HepG2 (cell line): ENCODE measurements at regions not wholly inside any gene's neighbourhood (a gene's known extent, or its start where the extent isn't known, plus 50 kb on each side); places are given as distances from the start of the nearest gene placed in this dataset.
"Not testable (repeated sequence)": the region's sequence is repeated elsewhere in the genome, so short reads cannot be mapped to it uniquely, and the experiment has no call there.

Experiments used
- ATAC-seq: fragments of 200-7000 bp; cut with Tn5 transposase; 3 replicates; pipeline ENCODE4 v1.9.1; 2020; ENCODE audit warnings: mild to moderate bottlenecking, moderate library complexity
- BruUV-seq: library from RNA; stranded (reverse); fragments of 400-500 nt; replicated peaks from 2 replicates; lab custom pipeline; 2021; lab: Mats Ljungman, UMichigan
- CTCF ChIA-PET: fragments of 300-600 bp; formaldehyde crosslinking; extraction: SDS; loops from one replicate; lab custom pipeline; 2021; ENCODE audit warnings: low total read pairs, inconsistent platforms, low intra/inter-chr PET ratio; lab: Yijun Ruan, JAX
- POLR2A ChIA-PET: fragments of 350-600 bp; sonication (Branson Sonifier 250); formaldehyde crosslinking; loops from one replicate; lab custom pipeline; 2020; ENCODE audit warnings: antibody characterized with exemption, inconsistent platforms; lab: Yijun Ruan, JAX
- DNase-seq: peaks from one replicate; pipeline ENCODE4 v3.0.0-alpha.2; 2015; ENCODE audit warnings: low spot score
- FAIRE-seq: peaks from 3 replicates; lab custom pipeline; 2011; peaks lifted over from hg19 to GRCh38; lab: Jason Lieb, UNC
- H2AFZ ChIP-seq: one replicate; pipeline ENCODE4 v1.6.1; 2011; ENCODE audit warnings: low read length, inconsistent platforms
- H3K27ac ChIP-seq: fragments of 300-600 bp; 3 replicates; pipeline ENCODE4 v1.8.0; 2011; ENCODE audit warnings: mixed run types, mild to moderate bottlenecking, mixed read lengths, low read length, inconsistent platforms; ENCODE audit not compliant: insufficient read depth; ENCODE audit errors: extremely low read length
- H3K27me3 ChIP-seq, 2 experiments: fragments of 200-600 bp in 1 of 2; 2 replicates in 1 of 2; 3 replicates in 1 of 2; pipeline versions ENCODE4 v1.6.0 to v1.8.0; 2011; ENCODE audit warnings: low read length in 2 of 2, mild to moderate bottlenecking in 2 of 2, moderate library complexity in 2 of 2, inconsistent platforms in 1 of 2; ENCODE audit not compliant: insufficient read depth in 2 of 2, control insufficient read depth in 1 of 2
- H3K36me3 ChIP-seq, 2 experiments: fragments of 200-600 bp in 1 of 2; replicated peaks in 1 of 2; 2 replicates in 1 of 2; 3 replicates in 1 of 2; pipeline versions ENCODE4 v1.5.1 to v1.8.0; 2011; ENCODE audit warnings: low read length in 2 of 2, inconsistent platforms in 1 of 2; ENCODE audit not compliant: insufficient read depth in 2 of 2, control insufficient read depth in 1 of 2
- H3K4me1 ChIP-seq: 2 replicates; pipeline ENCODE4 v1.5.1; 2012; ENCODE audit warnings: low read length, inconsistent platforms; ENCODE audit not compliant: insufficient read depth
- H3K4me2 ChIP-seq: 2 replicates; pipeline ENCODE4 v1.6.0; 2011; ENCODE audit warnings: low read depth, low read length, inconsistent platforms
- H3K4me3 ChIP-seq, 3 experiments: fragments of 200-600 bp in 1 of 3; sonication (generic), shearing (Covaris generic) in 1 of 3; replicated peaks in 1 of 3; 2 replicates each; pipeline ENCODE4 v1.5.1; 2011 to 2016; ENCODE audit warnings: low read length in 3 of 3, inconsistent platforms in 2 of 3, low read depth in 2 of 3, mild to moderate bottlenecking in 2 of 3, control low read depth in 1 of 3, mixed read lengths in 1 of 3; ENCODE audit not compliant: insufficient read depth in 1 of 3
- H3K79me2 ChIP-seq: one replicate; pipeline ENCODE4 v1.6.1; 2011; ENCODE audit warnings: low read length, inconsistent platforms; ENCODE audit not compliant: insufficient read depth
- H3K9ac ChIP-seq: 2 replicates; pipeline ENCODE4 v1.6.0; 2011; ENCODE audit warnings: mild to moderate bottlenecking, low read depth, low read length, inconsistent platforms; ENCODE audit not compliant: insufficient read depth
- H3K9me3 ChIP-seq: 2 replicates; pipeline ENCODE4 v1.5.1; 2012; ENCODE audit warnings: mild to moderate bottlenecking, low read length
- H4K20me1 ChIP-seq: 2 replicates; pipeline ENCODE4 v1.6.0; 2011; ENCODE audit warnings: inconsistent platforms, mild to moderate bottlenecking, low read length, moderate library complexity; ENCODE audit not compliant: insufficient read depth
- HOXD1 ChIP-seq: sonication (generic); formaldehyde crosslinking; IDR thresholded peaks from 2 replicates; pipeline ENCODE4 v1.5.0; 2020; ENCODE audit warnings: missing genetic modification reagents
- IKZF5 ChIP-seq: IDR thresholded peaks from 2 replicates; pipeline ENCODE4 v1.6.1; 2018; ENCODE audit warnings: missing genetic modification reagents, mild to moderate bottlenecking, missing compliant biosample characterization
- KDM2A ChIP-seq: sonication (generic); formaldehyde crosslinking; IDR thresholded peaks from 2 replicates; pipeline ENCODE4 v1.4.0; 2020; ENCODE audit warnings: low read depth, missing genetic modification reagents, borderline replicate concordance
- NCOR1 ChIP-seq: fragments of 200-600 bp; sonication (generic); IDR thresholded peaks from 2 replicates; pipeline ENCODE4 v1.7.0; 2017; ENCODE audit warnings: antibody characterized with exemption, low read length, borderline replicate concordance
- RNF219 ChIP-seq: sonication (generic); formaldehyde crosslinking; IDR thresholded peaks from 2 replicates; pipeline ENCODE4 v1.5.0; 2020; ENCODE audit warnings: mild to moderate bottlenecking, missing genetic modification reagents
- ZBTB21 ChIP-seq: sonication (generic); formaldehyde crosslinking; IDR thresholded peaks from 2 replicates; pipeline ENCODE4 v1.4.0; 2020; ENCODE audit warnings: missing genetic modification reagents
- WGBS: methylation state at CpG from one replicate; pipeline ENCODE4 v1.1.6; 2017; ENCODE audit warnings: low lambda C conversion rate; 5-methylcytosine and 5-hydroxymethylcytosine counted together
- in situ Hi-C: cut with HindIII; loops from 2 replicates; pipeline ENCODE4 v1.10.0; 2017; ENCODE audit warnings: low pct_unique_long_range_greater_than_20kb; ENCODE audit not compliant: extremely low pct_ligation_motif_present
- intact Hi-C: fragments of 100-400 bp; cut with micrococcal nuclease; formaldehyde crosslinking; loops from one replicate; pipeline ENCODE4 v1.10.0; 2022; ENCODE audit not compliant: unreplicated experiment
- TF ChIP-seq, protein P1 (sequence below): sonication (generic); formaldehyde crosslinking; IDR thresholded peaks from 2 replicates; pipeline ENCODE4 v1.8.1; 2023; ENCODE audit warnings: mild to moderate bottlenecking, inconsistent platforms, moderate library complexity, missing genetic modification reagents, borderline replicate concordance

- TF ChIP-seq, protein P1, sequence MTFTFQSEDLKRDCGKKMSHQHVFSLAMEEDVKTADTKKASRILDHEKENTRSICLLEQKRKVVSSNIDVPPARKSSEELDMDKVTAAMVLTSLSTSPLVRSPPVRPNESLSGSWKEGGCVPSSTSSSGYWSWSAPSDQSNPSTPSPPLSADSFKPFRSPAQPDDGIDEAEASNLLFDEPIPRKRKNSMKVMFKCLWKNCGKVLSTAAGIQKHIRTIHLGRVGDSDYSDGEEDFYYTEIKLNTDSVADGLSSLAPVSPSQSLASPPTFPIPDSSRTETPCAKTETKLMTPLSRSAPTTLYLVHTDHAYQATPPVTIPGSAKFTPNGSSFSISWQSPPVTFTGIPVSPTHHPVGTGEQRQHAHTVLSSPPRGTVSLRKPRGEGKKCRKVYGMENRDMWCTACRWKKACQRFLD: no peak
- no peak for TF ChIP-seq ZBTB21
- TF ChIP-seq IKZF5 (CRISPR knock-in tag): no peak
Measured at GRCh38 chr2:58466804-58467203, 225.7 kb upstream of the FANCL start (continued).

DNA sequence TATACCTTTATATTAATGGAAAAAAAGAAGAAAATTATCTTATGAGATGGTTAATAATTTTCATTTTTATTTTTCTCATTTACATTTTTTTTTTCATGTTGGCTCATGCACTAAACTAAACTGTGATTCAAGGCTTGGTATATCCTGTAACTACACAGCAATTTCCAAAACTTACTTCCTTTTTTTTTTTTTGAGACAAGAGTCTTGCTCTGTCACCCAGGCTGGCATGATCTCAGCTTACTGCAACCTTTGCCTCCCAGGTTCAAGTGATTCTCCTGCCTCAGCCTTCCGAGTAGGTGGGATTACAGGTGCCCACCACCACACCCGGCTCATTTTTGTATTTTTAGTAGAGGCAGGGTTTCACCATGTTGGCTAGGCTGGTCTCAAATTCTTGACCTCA, 224.9 kb upstream of the FANCL start:
- H3K4me1 ChIP-seq, POLR2A ChIA-PET, intact Hi-C loops, DNase-seq, H3K9ac ChIP-seq, H3K4me2 ChIP-seq, ATAC-seq, BruUV-seq, H3K27me3 ChIP-seq, H3K4me3 ChIP-seq, H3K27ac ChIP-seq, H4K20me1 ChIP-seq, H3K36me3 ChIP-seq, FAIRE-seq, CTCF ChIA-PET, H3K79me2 ChIP-seq, H3K9me3 ChIP-seq, in situ Hi-C loops, H2AFZ ChIP-seq: not testable (repeated sequence)
- 0% methylated on average over 2 of the region's 2 CpGs for WGBS

GRCh38 chr2:58460670-58461069, 219.5 kb upstream of the FANCL start:
- no peak overlapping the region for H3K9ac ChIP-seq
- FAIRE-seq: no peak
- H2AFZ ChIP-seq: no peak overlapping the region
- H3K27me3 ChIP-seq: no peaks in the 10 kb centered on the region; a peak in 1 of 5 replicates
- ChIA-PET CTCF (no interaction called here), POLR2A (no interaction called here)
- H3K4me3 ChIP-seq: no peak overlapping the region
- intact Hi-C loops: no loop called here
- H3K27ac ChIP-seq: no peak overlapping the region
- no TSS peak for BruUV-seq
- H3K36me3 ChIP-seq: no peaks in the 10 kb centered on the region
- DNase-seq: no peak
- no peaks in the 10 kb centered on the region for H3K4me1 ChIP-seq
- no peaks in the 10 kb centered on the region for H3K9me3 ChIP-seq
- ATAC-seq: no peak
- H3K4me2 ChIP-seq: no peak overlapping the region
- in situ Hi-C loops: no loop called here
- H4K20me1 ChIP-seq: no peaks in the 10 kb centered on the region
- H3K79me2 ChIP-seq: no peaks in the 10 kb centered on the region
- WGBS: 50% methylated on average over 22 of the region's 22 CpGs
- no peak for TF ChIP-seq HOXD1 (CRISPR knock-in tag)
- no peak for TF ChIP-seq KDM2A (CRISPR knock-in tag)
- no peak for TF ChIP-seq NCOR1
- no peak for TF ChIP-seq RNF219 (CRISPR knock-in tag)
